Panc1 (cell line): ENCODE measurements at regions not wholly inside any gene's neighbourhood (a gene's known extent, or its start where the extent isn't known, plus 50 kb on each side); places are given as distances from the start of the nearest gene placed in this dataset.

ENCODE experiments used
- ATAC-seq: fragments of 200-7000 bp; cut with Tn5 transposase; 2 replicates; pipeline ENCODE4 v1.9.1; 2020; ENCODE audit warnings: mild to moderate bottlenecking, moderate library complexity
- BruUV-seq: library from RNA; stranded (reverse); fragments of 400-500 nt; replicated peaks from 2 replicates; lab custom pipeline; 2021; lab: Mats Ljungman, UMichigan
- CTCF ChIA-PET: fragments of 300-600 bp; sonication (Branson Sonifier 250); formaldehyde crosslinking; loops from one replicate; lab custom pipeline; 2022; ENCODE audit warnings: antibody characterized with exemption; lab: Charles Lee
- POLR2A ChIA-PET: fragments of 300-600 bp; sonication (Branson Sonifier 250); formaldehyde crosslinking; loops from one replicate; lab custom pipeline; 2022; ENCODE audit warnings: antibody characterized with exemption; lab: Charles Lee
- DNase-seq: peaks from one replicate; pipeline ENCODE4 v3.0.0-alpha.2; 2010; ENCODE audit warnings: low read depth, low spot score
- H3K27ac ChIP-seq: 2 replicates; pipeline ENCODE4 v1.5.1; 2011; ENCODE audit warnings: mild to moderate bottlenecking, low read length, inconsistent platforms
- H3K27me3 ChIP-seq: fragments of 200-500 bp; sonication (Bioruptor generic); 2 replicates; pipeline ENCODE4 v1.6.0; 2014; ENCODE audit warnings: low read length, inconsistent platforms; ENCODE audit not compliant: control insufficient read depth, insufficient read depth
- H3K36me3 ChIP-seq: fragments of 200-500 bp; sonication (Bioruptor generic); 2 replicates; pipeline ENCODE4 v1.5.1; 2014; ENCODE audit warnings: inconsistent platforms, mild to moderate bottlenecking, low read length, moderate library complexity; ENCODE audit not compliant: control insufficient read depth, insufficient read depth
- H3K4me1 ChIP-seq: 2 replicates; pipeline ENCODE4 v1.5.1; 2011; ENCODE audit warnings: inconsistent platforms, mild to moderate bottlenecking, low read length, moderate library complexity; ENCODE audit not compliant: control insufficient read depth, insufficient read depth
- H3K4me3 ChIP-seq, 2 experiments: 2 replicates each; pipeline ENCODE4 v1.5.1; 2011 to 2012; ENCODE audit warnings: low read depth in 2 of 2, low read length in 2 of 2, mild to moderate bottlenecking in 2 of 2, inconsistent platforms in 1 of 2, moderate library complexity in 1 of 2
- H3K9me3 ChIP-seq: fragments of 200-500 bp; sonication (Bioruptor generic); 2 replicates; pipeline ENCODE4 v1.5.1; 2014; ENCODE audit warnings: low read depth, mild to moderate bottlenecking, inconsistent platforms, low read length, moderate library complexity; ENCODE audit not compliant: control insufficient read depth, insufficient read depth
- POLR2AphosphoS5 ChIP-seq: IDR thresholded peaks from 2 replicates; pipeline ENCODE4 v1.6.1; 2012; ENCODE audit warnings: mild to moderate bottlenecking, low read depth, low read length, moderate library complexity
- REST ChIP-seq, 2 experiments: IDR thresholded peaks; 2 replicates each; pipeline ENCODE4 v1.6.1; 2011 to 2012; ENCODE audit warnings: low read depth in 2 of 2, control low read depth in 1 of 2, low read length in 1 of 2, mild to moderate bottlenecking in 1 of 2, moderate library complexity in 1 of 2; ENCODE audit not compliant: insufficient read depth in 1 of 2
- SIN3A ChIP-seq: IDR thresholded peaks from 2 replicates; pipeline ENCODE4 v1.6.1; 2012; ENCODE audit warnings: low read depth, mild to moderate bottlenecking, low read length, moderate library complexity, borderline replicate concordance; ENCODE audit not compliant: insufficient read depth
- TCF7L2 ChIP-seq: IDR thresholded peaks from 2 replicates; pipeline ENCODE4 v1.6.1; 2011; ENCODE audit warnings: mild to moderate bottlenecking, low read depth, low read length, inconsistent platforms
- in situ Hi-C: cut with HindIII; loops from 2 replicates; pipeline ENCODE4 v1.10.0; 2016; ENCODE audit warnings: low sequenced_read_pairs, low pct_unique_long_range_greater_than_20kb
- intact Hi-C: fragments of 100-400 bp; cut with micrococcal nuclease; formaldehyde crosslinking; loops from one replicate; pipeline ENCODE4 v1.10.0; 2022; ENCODE audit not compliant: unreplicated experiment
- TF ChIP-seq, protein P1 (sequence below): fragments of 450-650 bp; IDR thresholded peaks from 2 replicates; pipeline ENCODE4 v1.5.1; 2017; ENCODE audit warnings: mild to moderate bottlenecking

GRCh38 chr18:995629-996028, 91.0 kb downstream of the ADCYAP1 start:
- no peak for TF ChIP-seq REST (IDR thresholded peaks at IDR 0.05; ENCODE audit: insufficient read depth in 1 of 2, low read depth in 2 of 2, low read length in 1 of 2)
- TF ChIP-seq, protein P1, sequence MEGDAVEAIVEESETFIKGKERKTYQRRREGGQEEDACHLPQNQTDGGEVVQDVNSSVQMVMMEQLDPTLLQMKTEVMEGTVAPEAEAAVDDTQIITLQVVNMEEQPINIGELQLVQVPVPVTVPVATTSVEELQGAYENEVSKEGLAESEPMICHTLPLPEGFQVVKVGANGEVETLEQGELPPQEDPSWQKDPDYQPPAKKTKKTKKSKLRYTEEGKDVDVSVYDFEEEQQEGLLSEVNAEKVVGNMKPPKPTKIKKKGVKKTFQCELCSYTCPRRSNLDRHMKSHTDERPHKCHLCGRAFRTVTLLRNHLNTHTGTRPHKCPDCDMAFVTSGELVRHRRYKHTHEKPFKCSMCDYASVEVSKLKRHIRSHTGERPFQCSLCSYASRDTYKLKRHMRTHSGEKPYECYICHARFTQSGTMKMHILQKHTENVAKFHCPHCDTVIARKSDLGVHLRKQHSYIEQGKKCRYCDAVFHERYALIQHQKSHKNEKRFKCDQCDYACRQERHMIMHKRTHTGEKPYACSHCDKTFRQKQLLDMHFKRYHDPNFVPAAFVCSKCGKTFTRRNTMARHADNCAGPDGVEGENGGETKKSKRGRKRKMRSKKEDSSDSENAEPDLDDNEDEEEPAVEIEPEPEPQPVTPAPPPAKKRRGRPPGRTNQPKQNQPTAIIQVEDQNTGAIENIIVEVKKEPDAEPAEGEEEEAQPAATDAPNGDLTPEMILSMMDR, result no peak
- no peak for TF ChIP-seq SIN3A
- no TSS peak for BruUV-seq
- no peaks in the 10 kb centered on the region for H3K4me1 ChIP-seq
- no peaks in the 10 kb centered on the region for H3K9me3 ChIP-seq
- intact Hi-C loops, result no loop called here
- CTCF ChIA-PET, result no interaction called here
- no peak overlapping the region for H3K4me3 ChIP-seq
- H3K36me3 ChIP-seq, result no peaks in the 10 kb centered on the region
- no peaks in the 10 kb centered on the region for H3K27me3 ChIP-seq
- POLR2A ChIA-PET, result no interaction called here
- in situ Hi-C loops, result no loop called here
- no peak overlapping the region for H3K27ac ChIP-seq
- ATAC-seq (no peak), DNase-seq (no peak)

GRCh38 chr18:997499-997898, 92.8 kb downstream of the ADCYAP1 start:
- TF ChIP-seq REST (IDR thresholded peaks at IDR 0.05; ENCODE audit: insufficient read depth in 1 of 2, low read depth in 2 of 2, low read length in 1 of 2) (no peak), POLR2AphosphoS5 (no peak), TCF7L2 (no peak), SIN3A (no peak)
- TF ChIP-seq, protein P1, result no peak
- Histone ChIP-seq H3K9me3 (no peaks in the 10 kb centered on the region), H3K27ac (no peak overlapping the region), H3K4me3 (no peak overlapping the region), H3K36me3 (no peaks in the 10 kb centered on the region), H3K27me3 (no peaks in the 10 kb centered on the region), H3K4me1 (no peaks in the 10 kb centered on the region)
- intact Hi-C loops, result no loop called here
- no peak for DNase-seq
- in situ Hi-C loops, result no loop called here
- ATAC-seq, result no peak
- POLR2A ChIA-PET, result no interaction called here
- BruUV-seq, result no TSS peak
- CTCF ChIA-PET, result no interaction called here
